HG02885 (cell line): ENCODE measurements at regions not wholly inside any gene's neighbourhood (a gene's known extent, or its start where the extent isn't known, plus 50 kb on each side); places are given as distances from the start of the nearest gene placed in this dataset.

ENCODE experiments used
- ATAC-seq: cut with Tn5 transposase; IDR thresholded peaks from one replicate; pipeline ENCODE4 v1.9.1; 2021; ENCODE audit warnings: mild to moderate bottlenecking; ENCODE audit not compliant: unreplicated experiment, poor library complexity

- ATAC-seq, result no peak
Measured at GRCh38 chr11:43602670-43603069, 77.9 kb upstream of the HSD17B12 start.

GRCh38 chr11:43614214-43614613 is 66.3 kb upstream of the HSD17B12 start:
- no peak for ATAC-seq

GRCh38 chr11:43619863-43620505 is 60.6 kb upstream of the HSD17B12 start:
- no peak for ATAC-seq

- ATAC-seq, result no peak
Measured at GRCh38 chr11:43626798-43627197, 53.7 kb upstream of the HSD17B12 start.
